ENCODE measurements at regions not wholly inside any gene's neighbourhood (a gene's known extent, or its start where the extent isn't known, plus 50 kb on each side); places are given as distances from the start of the nearest gene placed in this dataset.

GRCh38 chr18:1173593-1173992 lies 268.9 kb downstream of the ADCYAP1 start:
- no peaks in the 10 kb centered on the region for H3K9me3 ChIP-seq
- H3K27ac ChIP-seq: no peak overlapping the region
- no peaks in the 10 kb centered on the region for H3K27me3 ChIP-seq
- no peak for TF ChIP-seq CTCF (IDR thresholded peaks at IDR 0.05)
- no peak overlapping the region for H3K4me3 ChIP-seq
- H3K36me3 ChIP-seq: no peaks in the 10 kb centered on the region
- no peaks in the 10 kb centered on the region for H3K4me1 ChIP-seq
- no peak for DNase-seq (ENCODE audit: low spot score in 2 of 2)
- intact Hi-C loops (cut with DNase I): no loop called here

- H3K36me3 ChIP-seq: no peaks in the 10 kb centered on the region
- no peaks in the 10 kb centered on the region for H3K9me3 ChIP-seq
- no peak for TF ChIP-seq CTCF (IDR thresholded peaks at IDR 0.05)
- H3K4me1 ChIP-seq: no peaks in the 10 kb centered on the region
- H3K27ac ChIP-seq: no peak overlapping the region
- H3K4me3 ChIP-seq: no peak overlapping the region
- no peak for DNase-seq (ENCODE audit: low spot score in 2 of 2)
- intact Hi-C loops (cut with DNase I): no loop called here
- H3K27me3 ChIP-seq: no peaks in the 10 kb centered on the region
Observed at GRCh38 chr18:1177232-1177631, 272.6 kb downstream of the ADCYAP1 start.

DNA sequence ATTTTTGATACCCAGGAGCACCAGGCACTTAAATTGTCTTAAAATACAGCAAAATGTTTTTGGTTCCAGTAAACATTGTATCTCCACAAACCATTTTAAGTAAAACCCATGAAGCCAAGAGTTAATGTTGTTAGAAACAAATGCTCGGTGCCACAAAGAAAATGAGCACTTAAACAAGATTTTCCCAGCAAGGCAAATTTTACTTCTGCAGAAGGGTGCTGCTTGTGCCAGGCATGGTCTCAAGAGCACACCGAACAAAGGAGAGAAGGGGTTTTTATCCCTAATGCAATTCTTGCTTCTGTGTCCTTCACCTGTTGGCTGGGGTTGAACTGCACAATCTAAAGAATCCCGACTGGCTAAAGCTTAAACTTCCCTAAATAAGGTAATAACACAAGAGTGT lies 286.7 kb downstream of the ADCYAP1 start:
- peaks cover 0 to 8% of the 10 kb centered on the region in 2 donors for H3K9me3 ChIP-seq
- no peak for DNase-seq (ENCODE audit: low spot score in 2 of 2)
- no peaks in the 10 kb centered on the region for H3K4me1 ChIP-seq
- H3K4me3 ChIP-seq: no peak overlapping the region
- H3K27ac ChIP-seq: no peak overlapping the region
- intact Hi-C loops (cut with DNase I): no loop called here
- TF ChIP-seq CTCF (IDR thresholded peaks at IDR 0.05): no peak
- H3K36me3 ChIP-seq: no peaks in the 10 kb centered on the region
- H3K27me3 ChIP-seq: no peaks in the 10 kb centered on the region

DNA sequence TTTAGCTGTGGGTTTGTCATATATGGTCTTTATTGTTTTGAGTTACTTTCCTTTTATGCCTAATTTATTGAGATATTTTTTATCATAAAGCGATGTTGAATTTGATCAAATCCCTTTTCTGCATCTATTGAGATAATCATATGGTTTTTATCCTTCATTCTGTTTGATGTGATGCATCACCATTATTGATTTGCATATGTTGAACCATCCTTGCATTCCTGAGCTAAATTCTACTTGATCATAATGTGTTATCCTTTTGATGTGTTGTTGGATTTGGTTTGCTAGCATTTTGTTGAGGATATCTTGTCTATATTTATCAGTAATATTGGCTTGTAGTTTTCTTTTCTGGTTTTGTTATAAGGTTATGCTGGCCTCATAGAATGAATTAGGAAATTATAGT lies 308.5 kb downstream of the ADCYAP1 start:
- no peak for TF ChIP-seq CTCF (IDR thresholded peaks at IDR 0.05)
- intact Hi-C loops (cut with DNase I): loop anchor here (10.0 kb wide), 1 partner anchor 348 kb away; no protein-coding TSS in a partner anchor
- Histone ChIP-seq H3K27ac (no peak overlapping the region), H3K4me1 (no peaks in the 10 kb centered on the region), H3K36me3 (no peaks in the 10 kb centered on the region), H3K4me3 (no peak overlapping the region), H3K27me3 (no peaks in the 10 kb centered on the region), H3K9me3 (no peaks in the 10 kb centered on the region)
- DNase-seq (ENCODE audit: low spot score in 2 of 2): no peak

DNA sequence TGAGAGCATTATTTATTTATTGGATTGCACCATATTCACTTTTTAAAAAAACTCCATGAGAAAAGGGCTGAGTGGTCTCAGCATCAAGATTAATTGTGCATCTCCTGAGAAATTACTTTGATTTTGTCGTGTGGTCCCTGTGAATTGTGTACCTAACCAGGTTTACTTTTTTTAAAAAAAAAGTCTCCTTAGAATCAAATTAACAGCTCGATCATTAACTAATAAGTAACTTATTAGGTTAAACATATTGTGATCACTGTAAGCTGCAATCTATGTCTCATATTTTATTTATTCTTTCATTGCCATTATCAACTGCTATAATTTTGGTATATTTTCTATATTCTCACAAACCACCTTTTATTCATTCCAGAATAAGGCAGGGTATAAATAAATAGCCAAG lies 318.2 kb downstream of the ADCYAP1 start:
- H3K9me3 ChIP-seq: no peaks in the 10 kb centered on the region
- H3K27me3 ChIP-seq: no peaks in the 10 kb centered on the region
- no peak for TF ChIP-seq CTCF (IDR thresholded peaks at IDR 0.05)
- intact Hi-C loops (cut with DNase I): no loop called here
- H3K4me3 ChIP-seq: no peak overlapping the region
- H3K36me3 ChIP-seq: no peaks in the 10 kb centered on the region
- H3K4me1 ChIP-seq: no peaks in the 10 kb centered on the region
- no peak for DNase-seq (ENCODE audit: low spot score in 2 of 2)
- no peak overlapping the region for H3K27ac ChIP-seq

DNA sequence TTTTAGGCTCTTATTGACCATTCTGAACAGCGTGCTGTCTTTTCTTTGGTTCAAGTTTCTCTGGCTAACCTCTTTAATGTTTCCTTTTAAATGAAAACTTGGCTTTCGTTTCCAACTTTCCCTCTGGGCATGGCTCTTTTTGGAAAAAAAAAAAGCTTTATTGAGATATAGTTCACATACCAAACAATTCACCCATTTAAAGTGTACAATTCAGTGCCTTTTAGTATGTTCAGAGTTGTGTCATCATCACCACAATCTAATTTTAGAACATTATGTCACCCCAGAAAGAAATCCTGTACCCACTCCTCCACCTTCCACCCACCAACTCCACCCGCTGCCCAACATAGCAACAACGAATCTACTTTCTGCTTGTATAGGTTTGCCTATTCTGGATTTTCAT lies 322.4 kb downstream of the ADCYAP1 start:
- no peaks in the 10 kb centered on the region for H3K4me1 ChIP-seq
- no peak overlapping the region for H3K4me3 ChIP-seq
- H3K36me3 ChIP-seq: no peaks in the 10 kb centered on the region
- H3K9me3 ChIP-seq: peaks cover 0 to 6% of the 10 kb centered on the region in 2 donors
- intact Hi-C loops (cut with DNase I): no loop called here
- no peaks in the 10 kb centered on the region for H3K27me3 ChIP-seq
- H3K27ac ChIP-seq: no peak overlapping the region
- DNase-seq (ENCODE audit: low spot score in 2 of 2): no peak
- TF ChIP-seq CTCF (IDR thresholded peaks at IDR 0.05): no peak

Data from ascending aorta (tissue), 2 donors.